NCI-H2196 (cell line): ENCODE measurements at regions not wholly inside any gene's neighbourhood (a gene's known extent, or its start where the extent isn't known, plus 50 kb on each side); places are given as distances from the start of the nearest gene placed in this dataset.

ENCODE experiments used
- DNase-seq: peaks from one replicate; lab custom pipeline; 2025; ENCODE audit not compliant: unreplicated experiment; lab: John Stamatoyannopoulos, UW

GRCh38 chr15:38046257-38047051 is 112.0 kb downstream of the TMCO5A start:
- DNase-seq, result no peak

GRCh38 chr15:38048001-38048455 is 113.6 kb downstream of the TMCO5A start:
- DNase-seq, result no peak

DNA sequence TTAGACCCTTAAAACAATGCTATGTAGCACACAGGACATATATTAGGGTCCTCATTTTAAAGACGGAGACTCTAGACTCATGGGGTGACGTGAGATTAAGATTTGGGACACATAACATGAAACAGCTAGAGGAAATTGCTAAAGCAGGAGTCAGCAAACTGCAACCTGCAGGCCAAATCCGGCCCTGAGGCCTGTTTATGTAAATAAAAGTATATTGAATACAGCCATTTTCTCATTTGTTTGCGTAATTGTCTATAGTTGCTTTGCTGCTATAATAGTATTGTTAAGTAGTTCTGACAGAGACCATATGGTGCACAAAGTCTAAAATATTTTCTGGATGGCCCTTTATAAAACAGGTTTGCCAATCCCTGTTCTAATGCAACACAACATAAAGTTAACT is 115.5 kb downstream of the TMCO5A start:
- no peak for DNase-seq

DNA sequence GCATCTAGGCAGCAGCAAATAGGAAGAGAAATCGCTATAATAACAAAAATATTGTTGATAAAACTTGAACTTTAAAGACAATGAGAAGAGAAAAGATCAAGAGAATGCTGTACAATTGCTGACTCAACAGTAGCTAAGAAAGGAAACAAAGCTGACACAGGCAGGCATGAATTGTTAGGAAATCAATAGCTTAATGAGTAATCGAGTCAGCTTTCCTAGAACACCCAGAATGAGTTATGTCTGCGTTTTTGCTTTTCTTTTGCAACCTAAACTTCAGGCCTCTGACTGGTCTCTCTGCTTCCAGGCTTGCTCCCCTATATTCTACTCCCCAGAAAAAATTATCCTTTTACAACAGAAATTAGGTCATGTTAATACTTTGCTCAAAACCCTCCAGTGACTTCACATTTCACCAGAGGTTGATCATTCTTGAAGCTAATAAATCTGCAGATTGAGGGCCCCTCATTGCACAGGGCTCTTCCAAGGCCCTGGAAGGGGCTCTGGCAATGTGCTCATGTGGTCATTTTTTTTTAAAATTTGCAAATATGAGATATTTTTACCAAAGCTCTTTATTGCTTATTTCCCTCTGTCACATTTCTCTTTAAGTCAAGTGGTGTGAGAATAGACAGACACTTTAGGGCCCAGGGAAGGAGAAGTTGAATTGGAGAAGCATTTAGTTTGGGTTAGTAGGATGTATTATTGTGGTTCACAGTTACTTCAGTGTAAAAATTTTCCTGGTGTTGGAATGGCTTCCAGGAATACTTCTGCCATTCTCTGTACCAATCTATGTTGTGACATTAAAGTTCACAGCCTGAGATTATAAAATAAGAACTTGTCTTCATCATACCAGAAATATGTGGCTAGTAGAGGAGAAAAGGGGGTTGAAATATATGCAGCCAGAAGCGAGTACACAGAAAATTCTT is 116.3 kb downstream of the TMCO5A start:
- DNase-seq, result no peak

- DNase-seq, result no peak
These were observed 118.8 kb downstream of the TMCO5A start for GRCh38 chr15:38053205-38053604.

DNA sequence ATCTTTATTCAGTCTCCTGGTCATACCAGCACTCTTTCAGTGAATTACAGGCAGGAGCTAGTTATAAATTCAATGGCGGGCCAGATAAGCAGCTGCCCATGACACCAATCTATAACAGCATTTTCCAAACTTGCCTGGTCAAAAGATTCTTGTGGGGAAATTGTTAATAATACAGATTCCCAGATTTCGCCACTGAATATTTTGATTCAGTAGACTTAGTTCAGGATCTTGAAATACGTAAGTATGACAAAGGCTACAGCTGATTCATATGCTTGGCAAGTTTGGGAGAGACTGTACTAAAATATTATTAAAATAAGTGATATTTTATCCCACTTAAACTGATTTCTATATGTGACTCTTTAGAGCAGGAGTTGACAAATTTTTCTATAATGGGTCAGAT is 119.3 kb downstream of the TMCO5A start:
- no peak for DNase-seq

- no peak for DNase-seq
These were observed 120.0 kb downstream of the TMCO5A start for GRCh38 chr15:38054488-38054887.

DNA sequence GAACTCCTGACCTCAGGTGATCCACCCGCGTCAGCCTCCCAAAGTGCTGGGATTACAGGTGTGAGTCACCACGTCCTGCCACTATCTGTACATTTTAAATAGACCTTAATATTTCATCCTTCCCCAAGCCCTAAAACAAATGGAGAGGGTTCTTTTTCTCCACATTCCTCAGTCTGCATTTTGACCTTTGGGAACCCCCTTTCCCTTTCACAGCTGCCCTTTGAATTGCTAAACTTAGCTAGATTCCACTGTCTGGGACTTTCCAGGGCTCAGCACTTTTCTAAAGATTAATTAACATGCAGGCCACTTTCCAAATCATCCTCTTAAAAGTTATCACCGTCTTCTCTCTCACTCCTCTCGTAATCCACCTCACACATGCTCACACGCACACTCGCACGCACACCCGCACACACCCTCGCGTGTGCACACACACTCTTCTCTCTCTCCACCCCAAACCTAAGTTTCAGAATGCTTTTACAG is 124.2 kb downstream of the TMCO5A start:
- no peak for DNase-seq

- DNase-seq, result no peak
These were observed 125.2 kb downstream of the TMCO5A start for GRCh38 chr15:38059665-38060064.

DNA sequence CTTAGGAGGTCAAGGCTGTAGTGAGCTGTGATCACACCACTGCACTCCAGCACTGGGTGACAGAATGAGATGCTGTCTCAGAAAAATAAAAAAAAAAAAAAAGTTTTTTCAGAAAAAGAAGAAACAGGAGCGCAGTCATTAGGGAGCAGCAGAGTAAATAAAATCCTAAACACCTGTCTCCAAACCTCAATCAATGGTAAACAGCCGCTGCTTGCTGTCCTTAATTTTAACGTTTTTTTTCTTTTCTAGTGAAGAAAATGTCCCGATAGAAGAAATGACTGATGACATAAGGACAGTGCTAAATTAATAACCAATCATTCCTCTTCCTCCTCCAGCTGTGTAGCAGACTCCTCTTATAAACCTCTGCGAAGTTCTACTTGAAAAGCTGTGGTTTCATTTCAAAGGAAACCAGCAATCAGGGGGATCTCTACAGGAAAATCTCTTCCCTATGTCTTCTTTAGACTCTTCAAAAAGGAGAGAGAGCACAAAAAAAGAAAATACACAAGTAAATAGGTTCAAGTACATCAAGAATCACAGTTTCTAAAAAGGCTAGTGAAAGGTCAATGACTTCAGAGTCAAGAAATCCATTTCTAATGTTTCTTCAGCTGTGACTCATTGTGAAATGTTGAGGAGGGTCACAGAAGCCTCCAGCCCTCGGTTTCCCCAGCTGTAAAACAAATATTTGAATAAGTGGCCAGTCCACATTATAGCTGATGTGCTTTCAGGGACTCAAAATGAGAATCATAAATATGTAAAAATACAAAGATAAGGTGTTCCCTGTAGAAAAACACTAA is 127.6 kb downstream of the TMCO5A start:
- DNase-seq, result no peak

GRCh38 chr15:38062696-38063095 is 128.3 kb downstream of the TMCO5A start:
- DNase-seq, result no peak

- DNase-seq, result no peak
These were observed 131.4 kb downstream of the TMCO5A start for GRCh38 chr15:38065721-38066345.

DNA sequence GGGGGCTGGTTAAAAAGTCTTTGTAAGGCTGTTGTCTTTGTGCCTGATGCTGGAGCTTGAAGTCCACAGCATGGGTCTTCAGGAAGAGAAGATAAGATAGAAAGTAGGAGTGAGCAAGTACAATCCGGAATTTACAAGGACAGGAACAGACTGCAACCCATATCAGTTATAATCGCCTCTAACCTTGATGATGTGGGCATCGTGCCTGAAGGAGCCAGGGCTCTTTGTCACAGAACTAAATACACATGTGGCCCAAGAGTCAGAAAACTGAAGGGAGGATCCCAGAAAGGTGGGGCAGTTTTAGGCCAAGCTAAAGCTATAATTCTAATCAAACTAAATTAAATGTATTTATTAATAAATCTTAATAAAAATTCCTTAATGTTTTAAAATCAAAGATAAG is 132.2 kb downstream of the TMCO5A start:
- DNase-seq, result no peak

DNA sequence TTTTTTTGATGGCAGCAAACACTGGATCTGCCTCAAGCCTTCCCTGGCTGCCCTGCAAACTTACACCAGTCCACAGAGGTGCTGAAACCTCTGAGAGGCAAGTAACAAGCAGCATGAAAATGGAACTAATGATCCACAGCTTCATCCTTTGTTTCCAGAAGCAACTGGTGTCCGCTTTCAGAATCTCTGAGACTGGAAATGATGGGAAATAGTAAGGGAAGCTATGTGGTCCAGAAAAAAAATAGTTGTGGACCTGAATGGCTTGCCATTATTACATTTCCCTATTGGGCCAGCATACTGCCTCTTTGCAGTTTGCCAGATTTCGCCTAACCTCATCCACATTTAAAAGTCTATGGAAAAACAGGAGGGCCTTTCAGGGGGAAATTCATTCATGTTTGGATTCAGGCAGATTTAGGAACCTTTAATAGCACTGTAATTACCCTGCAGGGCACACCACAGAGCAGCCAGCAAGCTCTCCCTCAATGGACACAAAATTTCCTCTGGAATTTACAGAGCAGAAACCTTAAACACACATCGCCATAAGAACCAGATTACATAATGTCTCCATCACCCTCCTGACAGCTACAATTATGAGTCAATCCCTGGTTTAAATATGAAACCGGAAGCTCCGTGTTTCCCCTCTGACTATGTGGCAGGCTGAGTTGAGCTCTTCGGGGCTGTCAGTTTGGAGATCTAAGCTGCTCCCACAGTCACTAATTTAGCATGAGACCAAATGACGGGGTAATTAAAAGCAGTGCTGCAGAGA is 134.4 kb downstream of the TMCO5A start:
- no peak for DNase-seq

DNA sequence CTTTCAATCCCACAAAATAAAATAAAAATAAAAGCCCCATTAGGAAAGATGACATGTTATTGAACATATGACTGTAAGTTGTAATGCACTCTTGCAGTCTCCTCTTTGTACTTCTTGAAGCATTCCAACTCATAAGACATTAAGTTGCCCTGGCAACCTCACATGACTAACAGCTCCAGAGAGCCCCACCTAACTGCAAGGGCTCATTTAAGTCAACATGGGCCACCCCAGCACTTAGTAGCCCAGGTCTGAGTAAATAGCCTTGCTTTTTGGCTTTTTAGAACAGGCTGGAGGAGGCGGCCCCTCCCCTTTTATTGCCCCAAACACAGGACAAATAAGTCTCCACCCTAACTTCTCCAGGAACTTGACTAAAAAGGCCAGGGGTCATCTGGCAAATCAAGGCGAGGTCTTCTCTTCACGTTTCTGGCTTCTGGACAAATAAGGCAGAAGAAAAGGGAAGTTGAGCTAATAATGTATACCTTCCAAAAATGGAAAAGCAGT is 135.1 kb downstream of the TMCO5A start:
- DNase-seq, result no peak

DNA sequence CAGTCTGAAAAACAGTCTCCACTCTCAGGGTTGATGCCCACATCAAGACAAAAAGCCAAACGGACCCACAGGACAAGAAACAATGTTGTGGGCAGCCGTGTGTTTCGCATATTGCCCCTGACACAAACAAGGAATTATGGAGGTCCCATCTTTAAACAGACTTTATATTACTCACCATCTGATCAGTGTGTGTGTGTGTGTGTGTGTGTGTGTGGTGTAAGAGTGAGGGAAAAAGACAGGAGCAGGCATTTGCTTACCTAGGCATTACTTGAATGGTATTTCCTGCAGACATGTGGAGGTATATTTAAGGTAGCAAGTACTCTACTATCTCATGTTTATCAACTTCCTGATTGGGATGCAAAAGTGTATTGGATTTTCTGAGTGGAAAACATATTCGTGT is 136.3 kb downstream of the TMCO5A start:
- DNase-seq, result no peak

DNA sequence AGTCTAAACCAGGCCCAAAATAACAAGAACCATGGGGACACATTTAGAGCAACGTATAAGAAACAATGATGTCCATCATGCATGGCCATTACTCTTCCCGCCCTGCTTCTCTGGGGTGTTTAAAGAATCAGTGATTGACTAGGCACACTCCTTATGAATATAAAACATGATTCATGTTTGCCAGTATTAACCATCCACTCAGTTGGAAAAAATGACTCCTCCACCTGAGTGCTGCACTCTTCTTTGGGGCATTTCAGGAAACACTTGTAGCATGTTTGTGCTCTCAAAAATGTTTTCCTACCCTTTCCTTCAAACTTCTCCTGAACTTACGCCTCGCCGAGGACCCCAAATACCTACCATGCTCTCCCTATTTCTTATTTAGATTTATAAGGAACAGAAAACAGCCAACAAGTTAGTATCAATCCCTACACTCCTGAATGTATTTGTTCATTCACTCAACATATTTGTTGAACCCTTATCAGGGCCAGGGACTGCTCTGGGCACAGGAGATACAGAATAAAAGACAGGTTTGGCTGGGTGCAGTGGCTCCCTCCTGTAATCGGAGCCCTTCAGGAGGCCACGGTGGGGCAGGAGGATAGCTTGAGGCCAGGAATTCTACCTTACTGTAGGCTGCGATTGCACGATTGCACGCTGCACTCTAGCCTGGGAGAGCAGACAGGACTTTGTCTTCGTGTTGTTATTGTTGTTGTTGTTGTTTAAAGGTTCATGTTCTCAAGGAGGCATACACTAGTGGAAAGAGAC is 137.0 kb downstream of the TMCO5A start:
- no peak for DNase-seq

GRCh38 chr15:38072007-38072347 is 137.5 kb downstream of the TMCO5A start:
- DNase-seq, result no peak
